Natural killer cell (primary cell): ENCODE measurements at regions not wholly inside any gene's neighbourhood (a gene's known extent, or its start where the extent isn't known, plus 50 kb on each side); places are given as distances from the start of the nearest gene placed in this dataset.

Source experiments
- ATAC-seq, 3 donors: fragments of 150-1000 bp in 2 of 3; fragments of 200-7000 bp in 1 of 3; cut with Tn5 transposase; 1 replicate in 1 of 3; 2 replicates in 2 of 3; pipeline ENCODE4 v1.10.0; 2021; ENCODE audit warnings: mild to moderate bottlenecking in 2 of 3, moderate library complexity in 2 of 3
- DNase-seq, 2 donors: peaks; one replicate each; pipeline versions ENCODE4 v3.0.0 to v3.0.0-alpha.2; 2013 to 2021; ENCODE audit warnings: mixed read lengths in 1 of 2
- H3K27ac ChIP-seq: one replicate; pipeline ENCODE4 v1.5.1; 2013; ENCODE audit warnings: mild to moderate bottlenecking, low read length
- H3K27me3 ChIP-seq: one replicate; pipeline ENCODE4 v1.6.1; 2013; ENCODE audit warnings: low read length; ENCODE audit not compliant: control insufficient read depth, insufficient read depth
- H3K36me3 ChIP-seq: one replicate; pipeline ENCODE4 v1.6.1; 2013; ENCODE audit warnings: low read length; ENCODE audit not compliant: control insufficient read depth, insufficient read depth
- H3K4me1 ChIP-seq: one replicate; pipeline ENCODE4 v1.6.1; 2013; ENCODE audit warnings: low read length; ENCODE audit not compliant: control insufficient read depth, insufficient read depth
- H3K4me3 ChIP-seq: one replicate; pipeline ENCODE4 v1.5.1; 2013; ENCODE audit warnings: low read length
- H3K9me3 ChIP-seq: one replicate; pipeline ENCODE4 v1.6.1; 2013; ENCODE audit warnings: low read length; ENCODE audit not compliant: control insufficient read depth, insufficient read depth
- H3K27ac Mint-ChIP-seq, 2 donors: one replicate each; pipeline ENCODE4 v1.8.0; 2022; ENCODE audit warnings: mild to moderate bottlenecking in 2 of 2, mixed read lengths in 2 of 2, moderate library complexity in 1 of 2
- H3K27me3 Mint-ChIP-seq, 2 donors: one replicate each; pipeline ENCODE4 v1.8.0; 2022; ENCODE audit warnings: low read depth in 2 of 2, mixed read lengths in 2 of 2
- H3K36me3 Mint-ChIP-seq: one replicate; pipeline ENCODE4 v1.8.0; 2022; ENCODE audit warnings: mixed read lengths
- H3K4me1 Mint-ChIP-seq, 2 donors: one replicate each; pipeline ENCODE4 v1.8.0; 2022; ENCODE audit warnings: mixed read lengths in 2 of 2
- H3K4me3 Mint-ChIP-seq: one replicate; pipeline ENCODE4 v1.8.0; 2022; ENCODE audit warnings: mild to moderate bottlenecking, moderate library complexity, mixed read lengths
- H3K9me3 Mint-ChIP-seq, 2 donors: one replicate each; pipeline ENCODE4 v1.8.0; 2022; ENCODE audit warnings: mixed read lengths in 2 of 2
- WGBS: methylation state at CpG from one replicate; pipeline ENCODE4 v1.1.7; 2013; ENCODE audit warnings: missing lambda C conversion rate; ENCODE audit not compliant: insufficient coverage; 5-methylcytosine and 5-hydroxymethylcytosine counted together
- intact Hi-C: fragments of 100-400 bp; cut with micrococcal nuclease; formaldehyde crosslinking; loops from one replicate; pipeline ENCODE4 v1.14.2; 2022
- TF ChIP-seq, protein P1 (sequence below): fragments of 200-600 bp; IDR thresholded peaks from one replicate; pipeline ENCODE4 v1.8.0; 2022; ENCODE audit warnings: antibody characterized with exemption

DNA sequence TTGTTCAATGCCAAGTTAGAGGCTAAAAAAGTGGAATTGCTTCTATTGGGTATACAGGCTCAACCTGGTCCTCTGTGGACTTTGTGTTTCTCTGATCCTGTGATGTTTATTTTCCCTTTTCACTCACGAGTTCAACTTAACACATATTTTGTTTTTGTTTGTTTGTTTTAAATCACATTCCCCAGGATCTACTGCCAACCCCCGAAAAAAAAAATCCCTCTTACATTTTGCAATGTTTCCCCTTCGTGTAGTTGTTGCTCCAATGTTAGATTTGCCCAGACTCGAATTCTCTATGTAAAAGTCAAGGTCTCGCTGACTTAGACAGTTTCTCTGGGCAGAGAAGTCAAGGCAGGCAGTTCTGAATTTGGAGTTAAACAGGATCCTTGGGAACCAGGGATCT is 876.4 kb downstream of the CCSER2 start:
- H3K36me3 ChIP-seq = no peaks in the 10 kb centered on the region
- no peaks in the 10 kb centered on the region for H3K27me3 ChIP-seq
- Mint-ChIP-seq H3K9me3 (peaks cover 11% of the 10 kb centered on the region in 2 donors), H3K27ac (no peak overlapping the region), H3K4me3 (no peak overlapping the region), H3K27me3 (no peaks in the 10 kb centered on the region), H3K36me3 (no peaks in the 10 kb centered on the region), H3K4me1 (no peaks in the 10 kb centered on the region)
- no peak overlapping the region for H3K4me3 ChIP-seq
- H3K9me3 ChIP-seq = no peaks in the 10 kb centered on the region
- no peaks in the 10 kb centered on the region for H3K4me1 ChIP-seq
- DNase-seq = no peak
- intact Hi-C loops = no loop called here
- TF ChIP-seq, protein P1, sequence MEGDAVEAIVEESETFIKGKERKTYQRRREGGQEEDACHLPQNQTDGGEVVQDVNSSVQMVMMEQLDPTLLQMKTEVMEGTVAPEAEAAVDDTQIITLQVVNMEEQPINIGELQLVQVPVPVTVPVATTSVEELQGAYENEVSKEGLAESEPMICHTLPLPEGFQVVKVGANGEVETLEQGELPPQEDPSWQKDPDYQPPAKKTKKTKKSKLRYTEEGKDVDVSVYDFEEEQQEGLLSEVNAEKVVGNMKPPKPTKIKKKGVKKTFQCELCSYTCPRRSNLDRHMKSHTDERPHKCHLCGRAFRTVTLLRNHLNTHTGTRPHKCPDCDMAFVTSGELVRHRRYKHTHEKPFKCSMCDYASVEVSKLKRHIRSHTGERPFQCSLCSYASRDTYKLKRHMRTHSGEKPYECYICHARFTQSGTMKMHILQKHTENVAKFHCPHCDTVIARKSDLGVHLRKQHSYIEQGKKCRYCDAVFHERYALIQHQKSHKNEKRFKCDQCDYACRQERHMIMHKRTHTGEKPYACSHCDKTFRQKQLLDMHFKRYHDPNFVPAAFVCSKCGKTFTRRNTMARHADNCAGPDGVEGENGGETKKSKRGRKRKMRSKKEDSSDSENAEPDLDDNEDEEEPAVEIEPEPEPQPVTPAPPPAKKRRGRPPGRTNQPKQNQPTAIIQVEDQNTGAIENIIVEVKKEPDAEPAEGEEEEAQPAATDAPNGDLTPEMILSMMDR = no peak
- ATAC-seq = no peak
- WGBS = 84% methylated on average over 4 of the region's 5 CpGs
- H3K27ac ChIP-seq = no peak overlapping the region

DNA sequence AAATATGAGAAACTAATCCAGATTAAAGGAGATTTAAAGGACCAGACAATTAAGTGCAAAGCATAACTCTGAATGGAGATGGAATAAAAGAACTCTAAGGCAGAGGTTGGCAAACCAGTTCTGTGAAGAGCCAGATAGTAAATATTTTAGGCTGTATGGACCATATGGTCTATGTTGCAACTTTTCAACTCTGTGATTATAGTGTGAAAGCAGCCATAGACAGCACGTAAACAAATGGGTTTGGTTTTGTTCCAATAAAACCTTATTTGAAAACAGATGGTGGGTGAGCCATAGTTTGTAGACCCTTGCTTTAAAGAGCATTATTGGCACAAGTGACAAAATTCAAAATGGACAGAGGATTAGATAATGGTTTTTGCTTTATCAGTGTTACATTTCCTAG is 884.1 kb downstream of the CCSER2 start:
- DNase-seq (no peak), ATAC-seq (no peak)
- intact Hi-C loops = no loop called here
- Histone ChIP-seq H3K4me1 (no peaks in the 10 kb centered on the region), H3K36me3 (no peaks in the 10 kb centered on the region), H3K27ac (no peak overlapping the region), H3K9me3 (peaks cover 3% of the 10 kb centered on the region), H3K4me3 (no peak overlapping the region), H3K27me3 (no peaks in the 10 kb centered on the region)
- Mint-ChIP-seq H3K4me1 (no peaks in the 10 kb centered on the region), H3K27me3 (no peaks in the 10 kb centered on the region), H3K4me3 (no peak overlapping the region), H3K27ac (no peak overlapping the region), H3K36me3 (no peaks in the 10 kb centered on the region), H3K9me3 (peaks cover 8 to 25% of the 10 kb centered on the region in 2 donors)
- 96% methylated on average over 1 of the region's 1 CpG for WGBS
- TF ChIP-seq, protein P1 = no peak

DNA sequence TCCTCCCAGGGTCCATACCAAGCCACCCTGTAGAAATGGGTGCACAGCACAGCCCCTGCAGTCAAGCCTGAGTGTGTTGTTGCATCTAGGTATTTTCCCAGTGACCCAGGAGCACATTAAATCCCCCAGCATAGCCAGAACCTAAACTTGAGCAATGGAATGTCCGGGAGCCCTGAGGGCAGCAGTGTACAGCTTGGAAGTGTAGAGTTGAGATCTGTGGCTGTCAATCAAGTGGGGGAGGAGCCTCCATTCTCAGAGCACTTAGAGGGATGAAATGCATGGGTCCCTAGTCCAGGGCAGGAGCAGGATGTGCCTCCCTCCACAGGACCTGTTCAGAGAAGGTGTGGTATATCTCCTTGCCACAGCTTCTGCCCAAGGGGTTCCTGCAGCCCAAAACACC is 885.1 kb downstream of the CCSER2 start:
- H3K4me3 Mint-ChIP-seq = no peak overlapping the region
- no peak overlapping the region for H3K27ac ChIP-seq
- no peaks in the 10 kb centered on the region for H3K27me3 ChIP-seq
- no peaks in the 10 kb centered on the region for H3K36me3 Mint-ChIP-seq
- no peaks in the 10 kb centered on the region for H3K4me1 ChIP-seq
- ATAC-seq (no peak), DNase-seq (no peak)
- intact Hi-C loops = no loop called here
- H3K27ac Mint-ChIP-seq = no peak overlapping the region
- peaks cover 3% of the 10 kb centered on the region for H3K9me3 ChIP-seq
- no peaks in the 10 kb centered on the region for H3K27me3 Mint-ChIP-seq
- no peak overlapping the region for H3K4me3 ChIP-seq
- no peaks in the 10 kb centered on the region for H3K36me3 ChIP-seq
- no peaks in the 10 kb centered on the region for H3K4me1 Mint-ChIP-seq
- 93% methylated on average over 1 of the region's 1 CpG for WGBS
- H3K9me3 Mint-ChIP-seq = peaks cover 10 to 30% of the 10 kb centered on the region in 2 donors
- TF ChIP-seq, protein P1 = no peak

DNA sequence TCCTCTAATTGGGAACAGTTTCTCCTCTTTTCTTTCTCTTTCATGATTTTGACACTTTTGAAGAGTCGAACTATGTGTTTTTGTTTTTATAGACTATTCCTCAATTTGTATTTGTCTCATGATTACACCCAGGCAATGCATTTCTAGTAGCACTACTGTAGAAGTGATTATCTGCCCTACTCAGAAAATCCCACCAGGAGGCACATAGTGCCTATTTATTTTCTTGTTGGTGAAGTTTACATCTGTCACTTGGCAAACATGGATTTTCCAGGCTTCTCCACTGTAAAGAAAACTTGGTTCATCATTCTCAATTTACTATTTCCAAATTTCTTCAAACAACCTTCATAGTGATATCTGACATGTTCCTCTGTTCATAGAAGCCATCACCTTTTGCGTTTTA is 893.9 kb downstream of the CCSER2 start:
- intact Hi-C loops = no loop called here
- 64% methylated on average over 1 of the region's 2 CpGs for WGBS
- TF ChIP-seq, protein P1 = no peak

More for the DNA sequence above, 893.9 kb downstream of the CCSER2 start:
- no peaks in the 10 kb centered on the region for H3K36me3 Mint-ChIP-seq
- Histone ChIP-seq H3K9me3 (no peaks in the 10 kb centered on the region), H3K27ac (no peak overlapping the region), H3K36me3 (no peaks in the 10 kb centered on the region), H3K4me1 (no peaks in the 10 kb centered on the region), H3K27me3 (no peaks in the 10 kb centered on the region), H3K4me3 (no peak overlapping the region)
- no peak overlapping the region for H3K27ac Mint-ChIP-seq
- peaks cover 8 to 15% of the 10 kb centered on the region in 2 donors for H3K9me3 Mint-ChIP-seq
- DNase-seq (no peak), ATAC-seq (no peak)
- no peaks in the 10 kb centered on the region for H3K4me1 Mint-ChIP-seq
- no peak overlapping the region for H3K4me3 Mint-ChIP-seq
- no peaks in the 10 kb centered on the region for H3K27me3 Mint-ChIP-seq
